Keratinocyte (primary cell): ENCODE measurements at regions not wholly inside any gene's neighbourhood (a gene's known extent, or its start where the extent isn't known, plus 50 kb on each side); places are given as distances from the start of the nearest gene placed in this dataset.

Experiments
- DNase-seq: peaks from one replicate; pipeline ENCODE4 v3.0.0-alpha.2; 2011; ENCODE audit warnings: low read depth, missing footprints, low spot score
- FAIRE-seq: peaks from 2 replicates; lab custom pipeline; 2011; peaks lifted over from hg19 to GRCh38; lab: Jason Lieb, UNC
- H2AFZ ChIP-seq: 2 replicates; pipeline ENCODE4 v1.6.0; 2012; ENCODE audit warnings: low read length, control low read depth, inconsistent platforms; ENCODE audit not compliant: control insufficient read depth
- H3K27ac ChIP-seq: 2 replicates; pipeline ENCODE4 v1.5.1; 2011; ENCODE audit warnings: low read length; ENCODE audit not compliant: control insufficient read depth, insufficient read depth
- H3K27me3 ChIP-seq: 3 replicates; pipeline ENCODE4 v1.6.0; 2011; ENCODE audit warnings: low read length; ENCODE audit not compliant: control insufficient read depth, insufficient read depth; ENCODE audit errors: extremely low read depth
- H3K36me3 ChIP-seq, 2 experiments: 2 replicates in 1 of 2; 3 replicates in 1 of 2; pipeline ENCODE4 v1.5.1; 2011; ENCODE audit warnings: low read length in 2 of 2, mild to moderate bottlenecking in 1 of 2; ENCODE audit not compliant: control insufficient read depth in 2 of 2, insufficient read depth in 2 of 2; ENCODE audit errors: extremely low read depth in 1 of 2
- H3K4me1 ChIP-seq: 3 replicates; pipeline ENCODE4 v1.5.1; 2011; ENCODE audit warnings: low read length; ENCODE audit not compliant: control insufficient read depth, insufficient read depth; ENCODE audit errors: extremely low read depth
- H3K4me2 ChIP-seq: 3 replicates; pipeline ENCODE4 v1.6.0; 2011; ENCODE audit warnings: low read depth, low read length; ENCODE audit not compliant: control insufficient read depth, insufficient read depth; ENCODE audit errors: extremely low read depth
- H3K4me3 ChIP-seq, 3 experiments: fragments of 200-600 bp in 1 of 3; sonication (generic) in 1 of 3; 2 replicates in 2 of 3; 3 replicates in 1 of 3; pipeline ENCODE4 v1.5.1; 2011 to 2016; ENCODE audit warnings: low read length in 3 of 3, mild to moderate bottlenecking in 3 of 3, control low read depth in 2 of 3, inconsistent platforms in 1 of 3, low read depth in 1 of 3, mixed read lengths in 1 of 3, mixed run types in 1 of 3, moderate library complexity in 1 of 3; ENCODE audit not compliant: control insufficient read depth in 2 of 3, insufficient read depth in 2 of 3; ENCODE audit errors: extremely low read depth in 1 of 3
- H3K79me2 ChIP-seq: 2 replicates; pipeline ENCODE4 v1.6.0; 2012; ENCODE audit warnings: low read length; ENCODE audit not compliant: control insufficient read depth, insufficient read depth
- H3K9ac ChIP-seq: 3 replicates; pipeline ENCODE4 v1.6.0; 2011; ENCODE audit warnings: low read length; ENCODE audit not compliant: control insufficient read depth, insufficient read depth; ENCODE audit errors: extremely low read depth
- H3K9me1 ChIP-seq: 3 replicates; pipeline ENCODE4 v1.6.0; 2011; ENCODE audit warnings: low read length; ENCODE audit not compliant: control insufficient read depth, insufficient read depth; ENCODE audit errors: extremely low read depth
- H3K9me3 ChIP-seq: 2 replicates; pipeline ENCODE4 v1.5.1; 2012; ENCODE audit warnings: low read depth, low read length; ENCODE audit not compliant: control insufficient read depth
- H4K20me1 ChIP-seq: 3 replicates; pipeline ENCODE4 v1.6.0; 2011; ENCODE audit warnings: low read length; ENCODE audit not compliant: control insufficient read depth, insufficient read depth; ENCODE audit errors: extremely low read depth
- CTCF ChIP-seq, 3 experiments: IDR thresholded peaks in 1 of 3; conservative IDR thresholded peaks in 1 of 3; optimal IDR thresholded peaks in 1 of 3; 2 replicates in 2 of 3; 3 replicates in 1 of 3; pipeline versions ENCODE3 to v1.5.1; 2011; ENCODE audit warnings: low read length in 3 of 3, mild to moderate bottlenecking in 3 of 3, moderate library complexity in 2 of 3, control low read depth in 1 of 3, inconsistent platforms in 1 of 3; ENCODE audit not compliant: insufficient read depth in 2 of 3; ENCODE audit errors: extremely low read depth in 1 of 3
- EZH2 ChIP-seq: IDR thresholded peaks from one replicate; pipeline ENCODE4 v1.6.1; 2012; ENCODE audit warnings: inconsistent platforms, mild to moderate bottlenecking, low read length, moderate library complexity
- dilution Hi-C: fragments of 300-500 bp; cut with MboI; formaldehyde crosslinking; loops from one replicate; pipeline ENCODE4 v1.7.0; 2020; ENCODE audit warnings: low sequenced_read_pairs; ENCODE audit not compliant: extremely low pct_ligation_motif_present

GRCh38 chr5:4942831-4943178 lies 197.3 kb upstream of the ADAMTS16 start:
- no peaks in the 10 kb centered on the region for H3K27me3 ChIP-seq
- no peaks in the 10 kb centered on the region for H3K9me1 ChIP-seq
- H3K4me1 ChIP-seq: no peaks in the 10 kb centered on the region
- no peak overlapping the region for H2AFZ ChIP-seq
- no peak overlapping the region for H3K4me3 ChIP-seq
- H3K9me3 ChIP-seq: no peaks in the 10 kb centered on the region
- H3K79me2 ChIP-seq: no peaks in the 10 kb centered on the region
- H3K36me3 ChIP-seq: no peaks in the 10 kb centered on the region
- FAIRE-seq (no peak), DNase-seq (no peak)
- no peak for TF ChIP-seq CTCF (optimal IDR thresholded peaks at IDR 0.05 in 1 of 3, IDR thresholded peaks at IDR 0.05 in 1 of 3, conservative IDR thresholded peaks at IDR 0.05 in 1 of 3; ENCODE audit: extremely low read depth in 1 of 3, insufficient read depth in 2 of 3, low read length in 3 of 3)
- TF ChIP-seq EZH2: no peak
- H4K20me1 ChIP-seq: no peaks in the 10 kb centered on the region
- no peak overlapping the region for H3K9ac ChIP-seq
- no peak overlapping the region for H3K27ac ChIP-seq
- H3K4me2 ChIP-seq: no peak overlapping the region
- dilution Hi-C loops: no loop called here

GRCh38 chr5:4945296-4945695 lies 194.8 kb upstream of the ADAMTS16 start:
- Histone ChIP-seq H3K79me2 (no peaks in the 10 kb centered on the region), H3K4me1 (no peaks in the 10 kb centered on the region), H3K36me3 (no peaks in the 10 kb centered on the region), H3K4me2 (no peak overlapping the region), H3K9me3 (no peaks in the 10 kb centered on the region), H3K4me3 (no peak overlapping the region), H4K20me1 (no peaks in the 10 kb centered on the region), H3K9ac (no peak overlapping the region), H2AFZ (no peak overlapping the region), H3K27me3 (no peaks in the 10 kb centered on the region), H3K27ac (no peak overlapping the region), H3K9me1 (no peaks in the 10 kb centered on the region)
- TF ChIP-seq EZH2 (no peak), CTCF (optimal IDR thresholded peaks at IDR 0.05 in 1 of 3, IDR thresholded peaks at IDR 0.05 in 1 of 3, conservative IDR thresholded peaks at IDR 0.05 in 1 of 3; ENCODE audit: extremely low read depth in 1 of 3, insufficient read depth in 2 of 3, low read length in 3 of 3) (no peak)
- DNase-seq (no peak), FAIRE-seq (no peak)
- dilution Hi-C loops: no loop called here
